ENCODE measurements at regions not wholly inside any gene's neighbourhood (a gene's known extent, or its start where the extent isn't known, plus 50 kb on each side); places are given as distances from the start of the nearest gene placed in this dataset.
A peak's percentile ranks its signal among the peaks of the same experiment; 100 is the strongest.

GRCh38 chr4:189121336-189121735 lies 819.3 kb upstream of the FRG1 start:
- H3K27me3 ChIP-seq (ENCODE audit: control insufficient read depth, insufficient read depth, low read length) = no peaks in the 10 kb centered on the region
- WGBS (ENCODE audit: insufficient coverage, low lambda C conversion rate) = 83% methylated on average over 1 of the region's 4 CpGs
- H3K4me3 ChIP-seq (ENCODE audit: low read length) = no peak overlapping the region

DNA sequence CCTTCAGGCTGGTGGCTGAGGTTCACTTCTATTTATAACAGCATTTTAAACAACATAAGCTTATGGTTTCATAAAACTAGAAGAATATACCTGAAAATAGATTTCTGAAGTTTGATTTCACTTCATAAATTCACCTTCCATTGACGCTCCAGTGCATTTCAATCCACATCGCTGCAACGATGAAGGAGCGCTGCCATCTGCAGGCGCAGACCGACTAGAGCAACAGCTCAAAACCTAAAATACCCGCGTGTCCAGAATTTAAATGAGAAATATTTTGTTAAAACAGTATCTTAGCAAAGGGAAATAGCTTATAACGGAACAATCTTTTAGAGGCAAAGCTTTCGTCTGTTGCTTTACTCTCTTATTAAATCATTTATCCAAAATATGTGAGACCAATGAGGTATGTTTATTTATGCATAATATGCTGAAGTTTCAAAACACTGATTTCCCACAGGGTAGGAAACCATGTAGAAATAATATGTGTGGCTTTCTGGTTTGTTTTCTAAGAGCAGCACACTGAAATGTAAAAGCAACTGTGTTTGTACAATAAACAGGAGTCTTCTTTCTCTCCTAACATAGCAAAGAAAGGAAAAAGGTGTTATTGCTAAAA lies 816.4 kb upstream of the FRG1 start:
- H3K36me3 ChIP-seq (ENCODE audit: control insufficient read depth, insufficient read depth, low read length) = no peaks in the 10 kb centered on the region
- no peak overlapping the region for H3K27ac ChIP-seq (ENCODE audit: low read length)
- H3K4me3 ChIP-seq (ENCODE audit: low read length) = no peak overlapping the region
- 32% methylated on average over 2 of the region's 10 CpGs for WGBS (ENCODE audit: insufficient coverage, low lambda C conversion rate)
- DNase-seq = peak; percentile 5 to 9
- no peaks in the 10 kb centered on the region for H3K4me1 ChIP-seq (ENCODE audit: control insufficient read depth, insufficient read depth, low read length)
- H3K27me3 ChIP-seq (ENCODE audit: control insufficient read depth, insufficient read depth, low read length) = no peaks in the 10 kb centered on the region
- H3K9me3 ChIP-seq (ENCODE audit: control insufficient read depth, low read depth, low read length) = no peaks in the 10 kb centered on the region

More at GRCh38 chr4:189121336-189121735, 819.3 kb upstream of the FRG1 start:
- DNase-seq = no peak
- Histone ChIP-seq H3K36me3 (ENCODE audit: control insufficient read depth, insufficient read depth, low read length) (no peaks in the 10 kb centered on the region), H3K9me3 (ENCODE audit: control insufficient read depth, low read depth, low read length) (no peaks in the 10 kb centered on the region), H3K27ac (ENCODE audit: low read length) (no peak overlapping the region), H3K4me1 (ENCODE audit: control insufficient read depth, insufficient read depth, low read length) (no peaks in the 10 kb centered on the region)

DNA sequence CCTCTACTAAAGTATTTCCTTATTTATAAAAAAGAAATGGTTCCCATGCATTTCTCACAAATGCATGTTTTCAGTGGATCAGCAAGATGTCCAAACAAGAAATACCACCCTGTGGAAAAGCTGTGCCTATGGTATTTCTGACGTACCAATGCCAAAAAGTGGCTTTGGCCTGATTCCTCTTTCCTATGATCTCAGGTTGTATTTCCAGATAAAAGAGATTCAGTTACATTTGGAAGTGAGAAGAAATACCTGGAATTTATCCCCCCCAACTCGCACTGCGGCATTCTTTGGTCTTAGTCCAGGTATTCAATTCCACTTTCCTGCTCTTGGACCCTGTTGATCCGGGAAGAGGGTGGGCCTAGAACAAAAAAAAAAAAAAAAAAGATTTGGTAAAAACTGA lies 815.9 kb upstream of the FRG1 start:
- no peaks in the 10 kb centered on the region for H3K27me3 ChIP-seq (ENCODE audit: control insufficient read depth, insufficient read depth, low read length)
- no peaks in the 10 kb centered on the region for H3K9me3 ChIP-seq (ENCODE audit: control insufficient read depth, low read depth, low read length)
- H3K27ac ChIP-seq (ENCODE audit: low read length) = no peak overlapping the region
- H3K4me3 ChIP-seq (ENCODE audit: low read length) = no peak overlapping the region
- no CpG with 5 or more reads among the region's 4 CpGs for WGBS (ENCODE audit: insufficient coverage, low lambda C conversion rate)
- H3K4me1 ChIP-seq (ENCODE audit: control insufficient read depth, insufficient read depth, low read length) = no peaks in the 10 kb centered on the region
- no peaks in the 10 kb centered on the region for H3K36me3 ChIP-seq (ENCODE audit: control insufficient read depth, insufficient read depth, low read length)
- no peak for DNase-seq

GRCh38 chr4:189126040-189126439 lies 814.6 kb upstream of the FRG1 start:
- no peak for DNase-seq
- no peaks in the 10 kb centered on the region for H3K4me1 ChIP-seq (ENCODE audit: control insufficient read depth, insufficient read depth, low read length)
- no peak overlapping the region for H3K27ac ChIP-seq (ENCODE audit: low read length)
- H3K4me3 ChIP-seq (ENCODE audit: low read length) = no peak overlapping the region
- no peaks in the 10 kb centered on the region for H3K36me3 ChIP-seq (ENCODE audit: control insufficient read depth, insufficient read depth, low read length)
- no peaks in the 10 kb centered on the region for H3K27me3 ChIP-seq (ENCODE audit: control insufficient read depth, insufficient read depth, low read length)
- no CpG with 5 or more reads among the region's 2 CpGs for WGBS (ENCODE audit: insufficient coverage, low lambda C conversion rate)
- no peaks in the 10 kb centered on the region for H3K9me3 ChIP-seq (ENCODE audit: control insufficient read depth, low read depth, low read length)

DNA sequence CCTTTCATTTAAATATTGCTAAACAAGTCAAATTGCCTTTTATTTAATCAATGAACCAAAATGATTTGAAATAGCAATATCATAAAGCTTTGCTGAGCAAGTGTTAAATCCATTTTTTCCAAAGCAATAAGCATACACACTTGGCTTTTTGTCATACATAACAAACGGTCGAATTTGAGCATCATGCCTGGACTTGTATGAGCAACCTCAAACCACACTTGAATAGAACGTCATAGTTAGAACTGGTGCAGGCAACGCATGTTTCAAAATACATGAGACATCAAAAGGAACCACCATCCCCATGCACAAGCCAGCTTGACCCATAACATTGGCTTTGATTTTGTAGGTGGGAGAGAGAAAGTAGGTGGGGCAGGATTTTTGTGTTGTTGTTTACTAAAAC lies 812.3 kb upstream of the FRG1 start:
- H3K4me1 ChIP-seq (ENCODE audit: control insufficient read depth, insufficient read depth, low read length) = no peaks in the 10 kb centered on the region
- no peaks in the 10 kb centered on the region for H3K9me3 ChIP-seq (ENCODE audit: control insufficient read depth, low read depth, low read length)
- H3K4me3 ChIP-seq (ENCODE audit: low read length) = no peak overlapping the region
- no peak overlapping the region for H3K27ac ChIP-seq (ENCODE audit: low read length)
- DNase-seq = no peak
- WGBS (ENCODE audit: insufficient coverage, low lambda C conversion rate) = no CpG with 5 or more reads among the region's 4 CpGs
- no peaks in the 10 kb centered on the region for H3K36me3 ChIP-seq (ENCODE audit: control insufficient read depth, insufficient read depth, low read length)
- no peaks in the 10 kb centered on the region for H3K27me3 ChIP-seq (ENCODE audit: control insufficient read depth, insufficient read depth, low read length)

- Histone ChIP-seq H3K27ac (ENCODE audit: low read length) (no peak overlapping the region), H3K4me3 (ENCODE audit: low read length) (no peak overlapping the region), H3K4me1 (ENCODE audit: control insufficient read depth, insufficient read depth, low read length) (no peaks in the 10 kb centered on the region), H3K9me3 (ENCODE audit: control insufficient read depth, low read depth, low read length) (no peaks in the 10 kb centered on the region), H3K27me3 (ENCODE audit: control insufficient read depth, insufficient read depth, low read length) (no peaks in the 10 kb centered on the region), H3K36me3 (ENCODE audit: control insufficient read depth, insufficient read depth, low read length) (no peaks in the 10 kb centered on the region)
- no peak for DNase-seq
- 88% methylated on average over 4 of the region's 10 CpGs for WGBS (ENCODE audit: insufficient coverage, low lambda C conversion rate)
These were observed 811.5 kb upstream of the FRG1 start for GRCh38 chr4:189129044-189129694.

- Histone ChIP-seq H3K9me3 (ENCODE audit: control insufficient read depth, low read depth, low read length) (no peaks in the 10 kb centered on the region), H3K4me1 (ENCODE audit: control insufficient read depth, insufficient read depth, low read length) (no peaks in the 10 kb centered on the region), H3K27me3 (ENCODE audit: control insufficient read depth, insufficient read depth, low read length) (no peaks in the 10 kb centered on the region), H3K36me3 (ENCODE audit: control insufficient read depth, insufficient read depth, low read length) (no peaks in the 10 kb centered on the region), H3K4me3 (ENCODE audit: low read length) (no peak overlapping the region), H3K27ac (ENCODE audit: low read length) (no peak overlapping the region)
- DNase-seq = no peak
- 60% methylated on average over 1 of the region's 4 CpGs for WGBS (ENCODE audit: insufficient coverage, low lambda C conversion rate)
These were observed 809.6 kb upstream of the FRG1 start for GRCh38 chr4:189131118-189131517.

DNA sequence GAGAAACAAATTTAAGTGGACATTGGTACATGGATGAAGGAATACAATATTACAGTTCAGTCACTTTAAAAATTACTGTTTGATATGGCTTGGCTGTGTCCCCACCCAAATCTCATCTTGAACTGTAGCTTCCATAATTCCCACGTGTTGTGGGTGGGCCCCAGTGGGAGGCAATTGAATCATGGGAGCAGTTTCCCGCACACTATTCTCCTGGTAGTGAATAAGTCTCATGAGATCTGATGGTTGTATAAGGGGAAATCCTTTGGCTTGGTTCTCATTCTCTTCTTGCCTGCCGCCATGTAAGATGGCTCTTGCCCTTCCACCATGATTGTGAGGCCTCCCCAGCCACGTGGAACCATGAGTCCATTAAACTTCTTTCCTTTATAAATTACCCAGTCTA lies 804.2 kb upstream of the FRG1 start:
- H3K36me3 ChIP-seq (ENCODE audit: control insufficient read depth, insufficient read depth, low read length) = no peaks in the 10 kb centered on the region
- DNase-seq = no peak
- no peak overlapping the region for H3K27ac ChIP-seq (ENCODE audit: low read length)
- H3K4me1 ChIP-seq (ENCODE audit: control insufficient read depth, insufficient read depth, low read length) = no peaks in the 10 kb centered on the region
- no peaks in the 10 kb centered on the region for H3K27me3 ChIP-seq (ENCODE audit: control insufficient read depth, insufficient read depth, low read length)
- no CpG with 5 or more reads among the region's 4 CpGs for WGBS (ENCODE audit: insufficient coverage, low lambda C conversion rate)
- no peaks in the 10 kb centered on the region for H3K9me3 ChIP-seq (ENCODE audit: control insufficient read depth, low read depth, low read length)
- H3K4me3 ChIP-seq (ENCODE audit: low read length) = no peak overlapping the region

- Histone ChIP-seq H3K27me3 (ENCODE audit: control insufficient read depth, insufficient read depth, low read length) (no peaks in the 10 kb centered on the region), H3K4me1 (ENCODE audit: control insufficient read depth, insufficient read depth, low read length) (no peaks in the 10 kb centered on the region), H3K4me3 (ENCODE audit: low read length) (no peak overlapping the region), H3K9me3 (ENCODE audit: control insufficient read depth, low read depth, low read length) (peaks cover 3% of the 10 kb centered on the region), H3K36me3 (ENCODE audit: control insufficient read depth, insufficient read depth, low read length) (no peaks in the 10 kb centered on the region), H3K27ac (ENCODE audit: low read length) (no peak overlapping the region)
- WGBS (ENCODE audit: insufficient coverage, low lambda C conversion rate) = no CpG with 5 or more reads among the region's 6 CpGs
- no peak for DNase-seq
These were observed 797.3 kb upstream of the FRG1 start for GRCh38 chr4:189143263-189143952.

- Histone ChIP-seq H3K36me3 (ENCODE audit: control insufficient read depth, insufficient read depth, low read length) (no peaks in the 10 kb centered on the region), H3K9me3 (ENCODE audit: control insufficient read depth, low read depth, low read length) (peaks cover 3% of the 10 kb centered on the region), H3K27ac (ENCODE audit: low read length) (no peak overlapping the region), H3K4me3 (ENCODE audit: low read length) (no peak overlapping the region), H3K4me1 (ENCODE audit: control insufficient read depth, insufficient read depth, low read length) (no peaks in the 10 kb centered on the region), H3K27me3 (ENCODE audit: control insufficient read depth, insufficient read depth, low read length) (no peaks in the 10 kb centered on the region)
- 100% methylated on average over 1 of the region's 24 CpGs for WGBS (ENCODE audit: insufficient coverage, low lambda C conversion rate)
- no peak for DNase-seq
These were observed 793.4 kb upstream of the FRG1 start for GRCh38 chr4:189147005-189147929.
